H9 (cell line): ENCODE measurements at regions not wholly inside any gene's neighbourhood (a gene's known extent, or its start where the extent isn't known, plus 50 kb on each side); places are given as distances from the start of the nearest gene placed in this dataset.

Experiments used
- DNase-seq: peaks from one replicate; pipeline ENCODE4 v3.0.0-alpha.2; 2017
- H2AFZ ChIP-seq: one replicate; pipeline ENCODE4 v1.6.1; 2013; ENCODE audit warnings: mild to moderate bottlenecking, low read length, control low read depth, moderate library complexity
- H2AK5ac ChIP-seq: 2 replicates; pipeline ENCODE4 v1.6.1; 2013; ENCODE audit warnings: low read length, control low read depth, mixed read lengths; ENCODE audit not compliant: insufficient read length
- H2BK120ac ChIP-seq: one replicate; pipeline ENCODE4 v1.6.1; 2013; ENCODE audit warnings: low read depth, mild to moderate bottlenecking, low read length, control low read depth, inconsistent platforms; ENCODE audit not compliant: poor library complexity, severe bottlenecking
- H2BK12ac ChIP-seq: 2 replicates; pipeline ENCODE4 v1.6.1; 2013; ENCODE audit warnings: low read length, control low read depth, mixed read lengths, low read depth; ENCODE audit not compliant: insufficient read length
- H2BK15ac ChIP-seq: 2 replicates; pipeline ENCODE4 v1.6.1; 2013; ENCODE audit warnings: low read depth, low read length, control low read depth
- H2BK20ac ChIP-seq: one replicate; pipeline ENCODE4 v1.6.1; 2013; ENCODE audit warnings: low read depth, mild to moderate bottlenecking, low read length, control low read depth, inconsistent platforms; ENCODE audit not compliant: poor library complexity, severe bottlenecking
- H2BK5ac ChIP-seq: 2 replicates; pipeline ENCODE4 v1.6.1; 2013; ENCODE audit warnings: low read length, control low read depth, mixed read lengths; ENCODE audit not compliant: insufficient read length
- H3K14ac ChIP-seq: 2 replicates; pipeline ENCODE4 v1.6.1; 2013; ENCODE audit warnings: low read length, control low read depth; ENCODE audit not compliant: insufficient read depth
- H3K18ac ChIP-seq: 2 replicates; pipeline ENCODE4 v1.6.1; 2013; ENCODE audit warnings: low read depth, mild to moderate bottlenecking, mixed read lengths, low read length, control low read depth; ENCODE audit not compliant: insufficient read length
- H3K23ac ChIP-seq: 2 replicates; pipeline ENCODE4 v1.6.1; 2013; ENCODE audit warnings: low read length, control low read depth, mixed read lengths, low read depth; ENCODE audit not compliant: insufficient read length
- H3K23me2 ChIP-seq: 2 replicates; pipeline ENCODE4 v1.6.1; 2013; ENCODE audit warnings: low read depth, mild to moderate bottlenecking, mixed read lengths, low read length, control low read depth; ENCODE audit not compliant: insufficient read length, poor library complexity, severe bottlenecking
- H3K27ac ChIP-seq: 2 replicates; pipeline ENCODE4 v1.5.1; 2013; ENCODE audit warnings: low read length, control low read depth, mixed read lengths, low read depth; ENCODE audit not compliant: insufficient read length
- H3K27me3 ChIP-seq: 2 replicates; pipeline ENCODE4 v1.6.1; 2013; ENCODE audit warnings: low read length, control low read depth, inconsistent platforms; ENCODE audit not compliant: insufficient read depth
- H3K4ac ChIP-seq: 2 replicates; pipeline ENCODE4 v1.6.1; 2013; ENCODE audit warnings: low read depth, mild to moderate bottlenecking, control low read depth, inconsistent platforms, low read length, moderate library complexity
- H3K4me1 ChIP-seq: 2 replicates; pipeline ENCODE4 v1.6.1; 2013; ENCODE audit warnings: low read length, control low read depth, inconsistent platforms; ENCODE audit not compliant: insufficient read depth
- H3K4me2 ChIP-seq: 2 replicates; pipeline ENCODE4 v1.6.1; 2013; ENCODE audit warnings: low read length, control low read depth, mixed read lengths; ENCODE audit not compliant: insufficient read length, insufficient read depth
- H3K56ac ChIP-seq: 2 replicates; pipeline ENCODE4 v1.6.1; 2013; ENCODE audit warnings: low read depth, mild to moderate bottlenecking, mixed read lengths, low read length, control low read depth; ENCODE audit not compliant: insufficient read length
- H3K79me1 ChIP-seq: 2 replicates; pipeline ENCODE4 v1.6.1; 2013; ENCODE audit warnings: low read depth, mild to moderate bottlenecking, moderate library complexity, low read length, control low read depth, inconsistent platforms; ENCODE audit not compliant: insufficient read depth, poor library complexity, severe bottlenecking
- H3K79me2 ChIP-seq: 2 replicates; pipeline ENCODE4 v1.6.1; 2013; ENCODE audit warnings: low read length, control low read depth, inconsistent platforms; ENCODE audit not compliant: insufficient read depth
- H3K9ac ChIP-seq: 2 replicates; pipeline ENCODE4 v1.6.1; 2013; ENCODE audit warnings: low read length, control low read depth, mixed read lengths; ENCODE audit not compliant: insufficient read length; ENCODE audit errors: extremely low read depth
- H3K9me3 ChIP-seq: one replicate; pipeline ENCODE4 v1.6.1; 2013; ENCODE audit warnings: low read depth, low read length, inconsistent platforms; ENCODE audit not compliant: control insufficient read depth
- H3T11ph ChIP-seq: one replicate; pipeline ENCODE4 v1.6.1; 2013; ENCODE audit warnings: mild to moderate bottlenecking, low read length, control low read depth, inconsistent platforms
- H4K20me1 ChIP-seq: one replicate; pipeline ENCODE4 v1.6.1; 2013; ENCODE audit not compliant: control insufficient read depth, insufficient read length, insufficient read depth
- H4K5ac ChIP-seq: 2 replicates; pipeline ENCODE4 v1.6.1; 2013; ENCODE audit warnings: low read depth, mild to moderate bottlenecking, mixed read lengths, low read length, control low read depth; ENCODE audit not compliant: insufficient read length
- H4K8ac ChIP-seq: replicated peaks from 2 replicates; pipeline ENCODE4 v1.6.1; 2013; ENCODE audit warnings: low read length, control low read depth, mixed read lengths, low read depth; ENCODE audit not compliant: insufficient read length
- H4K91ac ChIP-seq: 2 replicates; pipeline ENCODE4 v1.6.1; 2013; ENCODE audit warnings: low read depth, mild to moderate bottlenecking, moderate library complexity, mixed read lengths, low read length, control low read depth; ENCODE audit not compliant: insufficient read length
- H3K27ac Mint-ChIP-seq, 3 experiments: 2 replicates in 2 of 3; 3 replicates in 1 of 3; pipeline ENCODE4 v1.8.0; 2020 to 2021; ENCODE audit warnings: mixed read lengths in 3 of 3, mild to moderate bottlenecking in 1 of 3, moderate library complexity in 1 of 3
- H3K27me3 Mint-ChIP-seq: 2 replicates; pipeline ENCODE4 v1.8.0; 2021; ENCODE audit warnings: low read depth, mild to moderate bottlenecking, moderate library complexity, mixed read lengths
- H3K36me3 Mint-ChIP-seq, 3 experiments: 2 replicates in 2 of 3; 3 replicates in 1 of 3; pipeline ENCODE4 v1.8.0; 2020 to 2021; ENCODE audit warnings: low read depth in 3 of 3, mixed read lengths in 3 of 3; ENCODE audit not compliant: insufficient read depth in 1 of 3
- H3K4me1 Mint-ChIP-seq, 2 experiments: 2 replicates each; pipeline ENCODE4 v1.8.0; 2020; ENCODE audit warnings: mixed read lengths in 2 of 2
- H3K4me3 Mint-ChIP-seq, 2 experiments: 2 replicates in 1 of 2; 3 replicates in 1 of 2; pipeline ENCODE4 v1.8.0; 2020 to 2021; ENCODE audit warnings: mild to moderate bottlenecking in 2 of 2, mixed read lengths in 2 of 2, moderate library complexity in 1 of 2
- H3K9me3 Mint-ChIP-seq, 2 experiments: 2 replicates in 1 of 2; 3 replicates in 1 of 2; pipeline ENCODE4 v1.8.0; 2020; ENCODE audit warnings: mild to moderate bottlenecking in 2 of 2, mixed read lengths in 2 of 2, moderate library complexity in 1 of 2
- CTCF ChIP-seq: fragments of 200-600 bp; sonication (generic); conservative IDR thresholded peaks from 3 replicates; pipeline ENCODE4 v1.8.0; 2021; ENCODE audit warnings: antibody characterized with exemption, mild to moderate bottlenecking
- WGBS: extraction: QIAGEN DNeasy Blood & Tissue Kit; methylation state at CpG from one replicate; pipeline ENCODE4 v1.1.7; 2013; ENCODE audit warnings: missing lambda C conversion rate, low lambda C conversion rate, mixed read lengths; ENCODE audit not compliant: insufficient read length; ENCODE audit errors: extremely low coverage; 5-methylcytosine and 5-hydroxymethylcytosine counted together

DNA sequence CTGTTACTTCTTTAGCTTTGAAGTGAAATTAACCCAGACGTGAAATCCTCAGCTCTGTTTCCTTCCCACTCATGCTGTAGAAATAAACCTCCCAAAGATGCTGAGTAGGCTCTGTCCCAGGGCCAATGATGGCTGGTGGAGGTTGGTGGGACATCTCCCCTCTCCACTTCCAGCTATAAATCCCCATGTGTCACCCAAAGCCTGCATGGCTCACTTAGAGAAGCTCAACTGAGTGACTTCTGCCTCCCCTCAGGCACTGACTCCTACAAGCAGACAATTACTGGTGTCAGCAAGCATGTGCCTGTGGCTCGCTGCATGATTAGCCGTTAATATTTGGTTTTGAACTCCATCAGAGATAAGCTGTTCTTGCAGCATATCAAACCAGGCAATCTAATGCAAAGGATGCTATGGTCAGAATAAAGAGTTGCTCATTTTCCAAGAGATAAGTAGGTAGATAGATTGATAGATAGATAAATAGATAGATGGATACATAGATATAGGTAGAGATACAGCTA lies 569.5 kb upstream of the WWC1 start:
- Histone ChIP-seq H3K27ac (no peak overlapping the region), H2BK5ac (no peak overlapping the region), H2AFZ (no peak overlapping the region), H2BK15ac (no peak overlapping the region), H3K14ac (no peak overlapping the region), H3K9ac (no peak overlapping the region), H3K18ac (no peak overlapping the region), H3K27me3 (no peaks in the 10 kb centered on the region), H4K20me1 (no peaks in the 10 kb centered on the region), H2AK5ac (no peak overlapping the region), H3K4me1 (peaks cover 8% of the 10 kb centered on the region), H4K5ac (no peak overlapping the region), H2BK20ac (no peak overlapping the region), H3K9me3 (no peaks in the 10 kb centered on the region), H3K56ac (no peak overlapping the region), H3K23ac (no peak overlapping the region), H3T11ph (no peak overlapping the region), H3K4me2 (no peak overlapping the region), H3K23me2 (no peaks in the 10 kb centered on the region), H2BK120ac (no peak overlapping the region), H2BK12ac (no peak overlapping the region), H3K79me1 (no peaks in the 10 kb centered on the region), H3K4ac (no peak overlapping the region), H3K79me2 (no peaks in the 10 kb centered on the region), H4K91ac (no peak overlapping the region), H4K8ac (no peak overlapping the region)
- DNase-seq = no peak
- no peaks in the 10 kb centered on the region for H3K9me3 Mint-ChIP-seq
- no peak for TF ChIP-seq CTCF
- no peak overlapping the region for H3K27ac Mint-ChIP-seq
- no peak overlapping the region for H3K4me3 Mint-ChIP-seq
- H3K36me3 Mint-ChIP-seq = no peaks in the 10 kb centered on the region
- H3K4me1 Mint-ChIP-seq = peaks cover 23 to 33% of the 10 kb centered on the region in 2 experiments
- no CpG with 5 or more reads among the region's 3 CpGs for WGBS
- H3K27me3 Mint-ChIP-seq = no peaks in the 10 kb centered on the region; the same call in 1 of the 2 replicates
